ENCODE measurements at regions not wholly inside any gene's neighbourhood (a gene's known extent, or its start where the extent isn't known, plus 50 kb on each side); places are given as distances from the start of the nearest gene placed in this dataset.

DNA sequence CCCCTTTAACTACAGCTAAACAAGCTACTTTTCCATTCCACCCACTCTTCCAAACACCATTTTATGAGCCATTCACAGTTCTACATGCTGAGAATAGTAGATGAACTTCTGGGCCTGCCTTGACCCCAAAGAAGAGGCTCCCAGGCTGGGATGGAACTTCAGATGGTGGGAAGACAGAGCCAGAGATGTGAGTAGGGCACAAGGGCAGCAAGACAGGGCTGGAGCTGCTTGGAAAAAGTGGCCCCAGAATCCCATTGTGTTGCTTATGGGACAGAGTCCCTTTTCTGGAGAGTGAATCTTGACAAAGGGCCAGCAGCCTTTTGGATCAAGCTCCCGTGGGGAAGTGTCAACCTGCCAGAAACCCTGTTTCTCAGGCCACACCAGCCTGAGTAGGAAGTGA, 516.5 kb upstream of the PPP2R3A start:
- no peaks in the 10 kb centered on the region for H3K9me3 ChIP-seq
- TF ChIP-seq, protein P1, sequence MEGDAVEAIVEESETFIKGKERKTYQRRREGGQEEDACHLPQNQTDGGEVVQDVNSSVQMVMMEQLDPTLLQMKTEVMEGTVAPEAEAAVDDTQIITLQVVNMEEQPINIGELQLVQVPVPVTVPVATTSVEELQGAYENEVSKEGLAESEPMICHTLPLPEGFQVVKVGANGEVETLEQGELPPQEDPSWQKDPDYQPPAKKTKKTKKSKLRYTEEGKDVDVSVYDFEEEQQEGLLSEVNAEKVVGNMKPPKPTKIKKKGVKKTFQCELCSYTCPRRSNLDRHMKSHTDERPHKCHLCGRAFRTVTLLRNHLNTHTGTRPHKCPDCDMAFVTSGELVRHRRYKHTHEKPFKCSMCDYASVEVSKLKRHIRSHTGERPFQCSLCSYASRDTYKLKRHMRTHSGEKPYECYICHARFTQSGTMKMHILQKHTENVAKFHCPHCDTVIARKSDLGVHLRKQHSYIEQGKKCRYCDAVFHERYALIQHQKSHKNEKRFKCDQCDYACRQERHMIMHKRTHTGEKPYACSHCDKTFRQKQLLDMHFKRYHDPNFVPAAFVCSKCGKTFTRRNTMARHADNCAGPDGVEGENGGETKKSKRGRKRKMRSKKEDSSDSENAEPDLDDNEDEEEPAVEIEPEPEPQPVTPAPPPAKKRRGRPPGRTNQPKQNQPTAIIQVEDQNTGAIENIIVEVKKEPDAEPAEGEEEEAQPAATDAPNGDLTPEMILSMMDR (IDR thresholded peaks at IDR 0.05): no peak
- H3K4me1 ChIP-seq (ENCODE audit: control insufficient read depth in 1 of 2, low read depth in 2 of 2): no peaks in the 10 kb centered on the region
- H3K27ac ChIP-seq: no peak overlapping the region
- no peak for DNase-seq (ENCODE audit: low spot score)
- no peaks in the 10 kb centered on the region for H3K36me3 ChIP-seq
- ATAC-seq (ENCODE audit: insufficient number of reproducible peaks, low FRiP score, low read depth): no peak
- no peaks in the 10 kb centered on the region for H3K27me3 ChIP-seq (replicated peaks; ENCODE audit: insufficient read depth)
- no peak overlapping the region for H3K4me3 ChIP-seq

DNA sequence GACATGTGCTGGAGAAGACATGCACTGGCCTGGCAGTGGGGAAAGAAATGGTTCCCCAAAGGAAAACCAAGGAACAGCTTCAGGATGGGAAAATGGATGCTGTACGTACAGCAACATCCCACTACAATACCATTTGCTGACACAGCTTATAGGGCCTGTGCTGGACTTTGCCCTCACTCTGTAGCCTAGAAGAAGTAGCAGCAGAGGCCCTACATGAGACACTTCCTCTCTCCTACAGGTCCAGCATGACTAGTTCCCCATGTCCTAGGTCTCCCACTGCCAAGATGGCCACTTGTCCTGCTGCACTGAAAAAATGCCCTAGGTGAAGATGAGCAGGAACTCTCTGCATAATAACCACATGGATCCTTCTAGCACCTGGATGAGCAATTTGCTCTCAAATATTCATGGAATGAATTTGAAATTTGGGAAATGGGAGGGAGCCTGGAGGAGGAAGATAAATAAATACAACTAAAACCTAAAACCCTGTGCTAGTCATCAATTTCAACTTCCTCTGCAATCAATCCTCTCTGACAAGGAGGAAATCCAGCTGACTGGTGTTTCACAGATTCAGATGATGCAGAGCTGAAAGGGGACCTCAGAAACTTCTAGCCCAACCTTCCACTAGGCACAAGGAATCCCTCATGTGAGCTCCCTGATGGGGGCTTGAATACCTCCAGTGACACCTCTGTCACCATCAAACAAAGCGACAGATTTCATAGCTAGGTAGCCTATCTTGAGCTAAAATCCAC, 514.3 kb upstream of the PPP2R3A start:
- no peaks in the 10 kb centered on the region for H3K9me3 ChIP-seq
- H3K27ac ChIP-seq: no peak overlapping the region
- no peaks in the 10 kb centered on the region for H3K27me3 ChIP-seq (replicated peaks; ENCODE audit: insufficient read depth)
- H3K4me3 ChIP-seq: no peak overlapping the region
- DNase-seq (ENCODE audit: low spot score) (no peak), ATAC-seq (ENCODE audit: insufficient number of reproducible peaks, low FRiP score, low read depth) (no peak)
- no peaks in the 10 kb centered on the region for H3K4me1 ChIP-seq (ENCODE audit: control insufficient read depth in 1 of 2, low read depth in 2 of 2)
- TF ChIP-seq, protein P1 (IDR thresholded peaks at IDR 0.05): no peak
- H3K36me3 ChIP-seq: no peaks in the 10 kb centered on the region

DNA sequence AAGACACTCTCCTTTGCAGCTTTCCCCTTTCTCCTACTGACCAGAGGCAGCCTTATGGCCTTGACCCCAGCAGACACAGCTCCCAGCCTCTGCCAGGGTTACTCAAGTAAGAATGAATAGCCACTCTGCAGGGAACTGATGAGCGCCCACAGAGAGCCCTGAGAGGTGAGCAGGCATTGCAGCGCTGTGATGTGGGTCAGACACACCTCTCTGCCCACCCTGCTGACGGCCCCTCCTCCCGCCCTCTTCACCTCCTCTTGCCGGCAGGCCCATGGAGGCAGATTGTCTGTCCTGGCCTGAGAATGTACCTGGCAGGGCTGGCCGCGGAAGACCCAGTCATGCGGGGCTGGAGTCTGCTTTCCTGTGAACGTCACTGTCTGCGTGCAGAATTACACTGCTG, 512.6 kb upstream of the PPP2R3A start:
- H3K36me3 ChIP-seq: no peaks in the 10 kb centered on the region
- TF ChIP-seq, protein P1 (IDR thresholded peaks at IDR 0.05): no peak
- ATAC-seq (ENCODE audit: insufficient number of reproducible peaks, low FRiP score, low read depth) (no peak), DNase-seq (ENCODE audit: low spot score) (no peak)
- no peaks in the 10 kb centered on the region for H3K27me3 ChIP-seq (replicated peaks; ENCODE audit: insufficient read depth)
- H3K9me3 ChIP-seq: no peaks in the 10 kb centered on the region
- no peaks in the 10 kb centered on the region for H3K4me1 ChIP-seq (ENCODE audit: control insufficient read depth in 1 of 2, low read depth in 2 of 2)
- no peak overlapping the region for H3K27ac ChIP-seq
- no peak overlapping the region for H3K4me3 ChIP-seq

DNA sequence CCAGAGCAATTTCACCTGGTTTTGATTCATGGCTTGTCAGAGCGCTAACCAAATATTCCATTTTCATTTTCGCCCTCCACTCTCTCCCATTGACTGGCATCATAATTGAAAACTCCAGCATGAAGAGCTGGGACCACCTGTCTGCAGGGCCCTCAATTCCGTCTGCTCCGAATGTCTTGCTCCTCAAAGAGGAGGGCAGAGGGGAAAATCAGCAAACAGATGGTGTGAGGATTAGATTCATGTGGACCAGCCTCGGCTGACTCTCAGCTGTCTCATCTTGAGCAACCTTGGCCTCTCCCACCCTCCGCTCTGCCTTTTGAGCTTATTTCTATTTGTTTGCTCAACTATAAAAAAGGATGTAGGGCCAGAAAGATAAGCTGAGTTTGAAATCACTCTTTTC, 512.2 kb upstream of the PPP2R3A start:
- H3K4me3 ChIP-seq: no peak overlapping the region
- no peak for ATAC-seq (ENCODE audit: insufficient number of reproducible peaks, low FRiP score, low read depth)
- no peaks in the 10 kb centered on the region for H3K27me3 ChIP-seq (replicated peaks; ENCODE audit: insufficient read depth)
- DNase-seq (ENCODE audit: low spot score): no peak
- H3K36me3 ChIP-seq: no peaks in the 10 kb centered on the region
- no peaks in the 10 kb centered on the region for H3K4me1 ChIP-seq (ENCODE audit: control insufficient read depth in 1 of 2, low read depth in 2 of 2)
- H3K27ac ChIP-seq: no peak overlapping the region
- H3K9me3 ChIP-seq: no peaks in the 10 kb centered on the region
- TF ChIP-seq, protein P1 (IDR thresholded peaks at IDR 0.05): no peak

DNA sequence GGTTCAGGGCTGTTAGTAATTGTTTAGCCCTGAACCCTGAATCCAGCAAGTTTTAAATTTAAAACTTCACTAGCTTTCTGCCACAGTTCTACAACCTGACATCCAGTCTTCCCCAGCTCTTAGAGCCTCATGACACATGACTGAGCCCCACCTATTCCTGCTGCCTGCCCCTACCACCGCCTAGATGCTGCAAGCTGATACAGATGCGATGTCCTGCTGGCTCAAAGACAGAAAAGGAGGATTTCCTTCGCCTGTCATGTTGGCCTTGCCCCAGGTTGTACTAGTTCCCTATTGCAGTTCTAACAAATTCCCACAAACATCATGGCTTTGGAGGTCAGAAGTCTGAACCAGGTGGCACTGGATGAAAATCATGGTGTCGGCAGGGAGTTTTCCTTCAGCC, 510.6 kb upstream of the PPP2R3A start:
- DNase-seq (ENCODE audit: low spot score): no peak
- H3K36me3 ChIP-seq: no peaks in the 10 kb centered on the region
- no peaks in the 10 kb centered on the region for H3K9me3 ChIP-seq
- H3K27me3 ChIP-seq (replicated peaks; ENCODE audit: insufficient read depth): no peaks in the 10 kb centered on the region
- no peaks in the 10 kb centered on the region for H3K4me1 ChIP-seq (ENCODE audit: control insufficient read depth in 1 of 2, low read depth in 2 of 2)
- no peak overlapping the region for H3K4me3 ChIP-seq
- TF ChIP-seq, protein P1 (IDR thresholded peaks at IDR 0.05): no peak
- H3K27ac ChIP-seq: no peak overlapping the region
- no peak for ATAC-seq (ENCODE audit: insufficient number of reproducible peaks, low FRiP score, low read depth)
